HepG2 (cell line): ENCODE measurements at regions not wholly inside any gene's neighbourhood (a gene's known extent, or its start where the extent isn't known, plus 50 kb on each side); places are given as distances from the start of the nearest gene placed in this dataset.

Experiments
- POLR2A ChIP-seq, 2 experiments: IDR thresholded peaks; 2 replicates each; pipeline ENCODE4 v1.6.1; 2011; ENCODE audit warnings: low read depth in 2 of 2, low read length in 2 of 2, mild to moderate bottlenecking in 1 of 2, moderate library complexity in 1 of 2; ENCODE audit not compliant: insufficient read depth in 1 of 2
- SP2 ChIP-seq: sonication (generic); formaldehyde crosslinking; IDR thresholded peaks from 2 replicates; pipeline ENCODE4 v1.5.1; 2020; ENCODE audit warnings: mild to moderate bottlenecking, missing genetic modification reagents
- ZNF235 ChIP-seq: sonication (generic); formaldehyde crosslinking; IDR thresholded peaks from 2 replicates; pipeline ENCODE4 v1.8.1; 2023; ENCODE audit warnings: mild to moderate bottlenecking, missing genetic modification reagents, borderline replicate concordance
- TF ChIP-seq, protein P1 (sequence below): IDR thresholded peaks from 2 replicates; pipeline ENCODE4 v1.6.1; 2012; ENCODE audit warnings: inconsistent platforms
- TF ChIP-seq, protein P2 (sequence below): sonication (generic); formaldehyde crosslinking; IDR thresholded peaks from 2 replicates; pipeline ENCODE4 v1.4.0; 2020; ENCODE audit warnings: low read depth, mild to moderate bottlenecking, missing genetic modification reagents

DNA sequence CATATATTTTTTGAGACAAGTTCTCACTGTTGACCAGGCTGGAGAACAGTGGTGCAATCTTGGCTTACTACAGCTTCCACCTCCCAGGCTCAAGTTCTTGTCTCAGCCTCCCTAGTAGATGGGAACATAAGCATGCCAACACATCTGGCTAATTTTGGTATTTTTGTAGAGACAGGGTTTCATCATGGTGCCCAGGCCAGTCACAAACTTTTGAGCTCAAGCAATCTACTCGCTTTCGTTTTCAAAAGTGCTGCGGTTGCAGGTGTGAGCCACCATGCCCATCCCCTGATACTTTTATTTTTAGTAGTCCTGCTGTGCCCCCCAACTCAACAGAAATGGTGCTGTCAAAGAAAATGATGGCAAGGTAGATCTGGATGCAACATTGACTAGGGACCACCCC, 1127.3 kb downstream of the SUCLG1 start:
- TF ChIP-seq, protein P1, sequence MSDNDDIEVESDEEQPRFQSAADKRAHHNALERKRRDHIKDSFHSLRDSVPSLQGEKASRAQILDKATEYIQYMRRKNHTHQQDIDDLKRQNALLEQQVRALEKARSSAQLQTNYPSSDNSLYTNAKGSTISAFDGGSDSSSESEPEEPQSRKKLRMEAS: no peak
- TF ChIP-seq POLR2A (IDR thresholded peaks at IDR 0.05; ENCODE audit: insufficient read depth in 1 of 2, low read depth in 2 of 2, low read length in 2 of 2) (no peak), ZNF235 (CRISPR knock-in tag) (no peak), SP2 (CRISPR knock-in tag) (no peak)
- TF ChIP-seq, protein P2, sequence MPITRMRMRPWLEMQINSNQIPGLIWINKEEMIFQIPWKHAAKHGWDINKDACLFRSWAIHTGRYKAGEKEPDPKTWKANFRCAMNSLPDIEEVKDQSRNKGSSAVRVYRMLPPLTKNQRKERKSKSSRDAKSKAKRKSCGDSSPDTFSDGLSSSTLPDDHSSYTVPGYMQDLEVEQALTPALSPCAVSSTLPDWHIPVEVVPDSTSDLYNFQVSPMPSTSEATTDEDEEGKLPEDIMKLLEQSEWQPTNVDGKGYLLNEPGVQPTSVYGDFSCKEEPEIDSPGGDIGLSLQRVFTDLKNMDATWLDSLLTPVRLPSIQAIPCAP: no peak
